PC-9 (cell line): ENCODE measurements at regions not wholly inside any gene's neighbourhood (a gene's known extent, or its start where the extent isn't known, plus 50 kb on each side); places are given as distances from the start of the nearest gene placed in this dataset.

ENCODE experiments used
- BruUV-seq: library from RNA; stranded (reverse); fragments of 400-500 nt; replicated peaks from 2 replicates; lab custom pipeline; 2021; lab: Mats Ljungman, UMichigan
- CTCF ChIA-PET: fragments of 300-600 bp; sonication (Branson Sonifier 250); formaldehyde crosslinking; loops from one replicate; lab custom pipeline; 2022; ENCODE audit warnings: antibody characterized with exemption; lab: Charles Lee
- POLR2A ChIA-PET: fragments of 300-600 bp; sonication (Branson Sonifier 250); formaldehyde crosslinking; loops from one replicate; lab custom pipeline; 2022; ENCODE audit warnings: antibody characterized with exemption; ENCODE audit not compliant: unreplicated experiment; lab: Charles Lee
- DNase-seq, 2 experiments: peaks; one replicate each; pipeline versions ENCODE4 v3.0.0 to v3.0.0-alpha.2; 2015 to 2022; ENCODE audit warnings: mixed read lengths in 1 of 2
- H2AFZ ChIP-seq: fragments of 200-600 bp; sonication (generic); 2 replicates; pipeline ENCODE4 v1.8.1; 2017; ENCODE audit warnings: antibody characterized with exemption
- H3F3A ChIP-seq: fragments of 200-600 bp; sonication (generic); 2 replicates; pipeline ENCODE4 v1.8.1; 2017; ENCODE audit warnings: antibody characterized with exemption, mild to moderate bottlenecking, low read depth; ENCODE audit not compliant: insufficient read depth
- H3K27ac ChIP-seq: fragments of 200-600 bp; sonication (generic); 2 replicates; pipeline ENCODE4 v1.6.1; 2016; ENCODE audit warnings: mixed run types
- H3K27me3 ChIP-seq: fragments of 200-600 bp; sonication (generic); 2 replicates; pipeline ENCODE4 v1.6.1; 2016; ENCODE audit warnings: low read depth, mixed run types; ENCODE audit not compliant: insufficient read depth
- H3K36me3 ChIP-seq: fragments of 200-600 bp; sonication (generic); 2 replicates; pipeline ENCODE4 v1.6.1; 2016; ENCODE audit warnings: low read depth, mixed run types
- H3K4me1 ChIP-seq: fragments of 200-600 bp; sonication (generic); replicated peaks from 2 replicates; pipeline ENCODE4 v1.6.1; 2016; ENCODE audit warnings: mixed run types; ENCODE audit not compliant: insufficient read depth
- H3K4me2 ChIP-seq: fragments of 200-600 bp; sonication (generic); 2 replicates; pipeline ENCODE4 v1.6.1; 2017; ENCODE audit warnings: mixed run types
- H3K4me3 ChIP-seq: fragments of 200-600 bp; sonication (generic); 2 replicates; pipeline ENCODE4 v1.6.1; 2016; ENCODE audit warnings: mixed run types
- H3K79me2 ChIP-seq: fragments of 200-600 bp; sonication (generic); 2 replicates; pipeline ENCODE4 v1.6.1; 2017; ENCODE audit warnings: low read depth, mixed run types
- H3K9me2 ChIP-seq: fragments of 200-600 bp; sonication (generic); 2 replicates; pipeline ENCODE4 v1.8.1; 2017; ENCODE audit warnings: mild to moderate bottlenecking; ENCODE audit not compliant: insufficient read depth
- H3K9me3 ChIP-seq: fragments of 200-600 bp; sonication (generic); 2 replicates; pipeline ENCODE4 v1.8.1; 2016; ENCODE audit warnings: low read depth; ENCODE audit not compliant: insufficient read depth
- H4K20me1 ChIP-seq: fragments of 200-600 bp; sonication (generic); 2 replicates; pipeline ENCODE4 v1.8.1; 2017; ENCODE audit not compliant: insufficient read depth
- CTCF ChIP-seq: fragments of 200-600 bp; sonication (generic); conservative IDR thresholded peaks from 2 replicates; pipeline ENCODE4 v1.6.1; 2017; ENCODE audit warnings: mixed run types, antibody characterized with exemption, mild to moderate bottlenecking, moderate library complexity
- EZH2 ChIP-seq: fragments of 200-600 bp; sonication (generic); IDR thresholded peaks from 2 replicates; pipeline ENCODE4 v1.8.0; 2017; ENCODE audit warnings: antibody characterized with exemption, low read depth
- intact Hi-C: fragments of 100-400 bp; cut with micrococcal nuclease; formaldehyde crosslinking; loops from one replicate; pipeline ENCODE4 v1.10.0; 2022; ENCODE audit not compliant: unreplicated experiment

- Histone ChIP-seq H3K36me3 (no peaks in the 10 kb centered on the region), H3K79me2 (no peaks in the 10 kb centered on the region), H3K4me3 (no peak overlapping the region), H3K27me3 (peaks cover 89% of the 10 kb centered on the region), H4K20me1 (no peaks in the 10 kb centered on the region), H3F3A (no peaks in the 10 kb centered on the region), H3K27ac (no peak overlapping the region), H2AFZ (no peak overlapping the region), H3K9me2 (no peaks in the 10 kb centered on the region), H3K4me2 (no peak overlapping the region), H3K4me1 (peaks cover 7% of the 10 kb centered on the region; the same call in 1 of the 2 replicates), H3K9me3 (no peaks in the 10 kb centered on the region)
- intact Hi-C loops, result no loop called here
- CTCF ChIA-PET, result no interaction called here
- POLR2A ChIA-PET, result no interaction called here
- no peak for DNase-seq
- BruUV-seq, result no TSS peak
- no peak for TF ChIP-seq CTCF
- no peak for TF ChIP-seq EZH2
These were observed 81.1 kb upstream of the SLCO4A1 start for GRCh38 chr20:62561182-62561581.

GRCh38 chr20:62561948-62562347, 80.4 kb upstream of the SLCO4A1 start:
- no peak for DNase-seq
- H3K4me3 ChIP-seq, result no peak overlapping the region
- no peak overlapping the region for H3K4me2 ChIP-seq
- ChIA-PET POLR2A (no interaction called here), CTCF (no interaction called here)
- no TSS peak for BruUV-seq
- intact Hi-C loops, result no loop called here
- H3K79me2 ChIP-seq, result no peaks in the 10 kb centered on the region
- H3K4me1 ChIP-seq, result peaks cover 7% of the 10 kb centered on the region; the same call in 1 of the 2 replicates
- H4K20me1 ChIP-seq, result 0 out of 2 replicates have a peak, but pooled peaks cover 3% of the 10 kb centered on the region
- no peaks in the 10 kb centered on the region for H3K36me3 ChIP-seq
- no peak for TF ChIP-seq EZH2
- TF ChIP-seq CTCF, result no peak
- H3F3A ChIP-seq, result no peaks in the 10 kb centered on the region
- no peaks in the 10 kb centered on the region for H3K9me3 ChIP-seq
- no peak overlapping the region for H3K27ac ChIP-seq
- no peak overlapping the region for H2AFZ ChIP-seq
- H3K27me3 ChIP-seq, result peaks cover 89% of the 10 kb centered on the region
- no peaks in the 10 kb centered on the region for H3K9me2 ChIP-seq

DNA sequence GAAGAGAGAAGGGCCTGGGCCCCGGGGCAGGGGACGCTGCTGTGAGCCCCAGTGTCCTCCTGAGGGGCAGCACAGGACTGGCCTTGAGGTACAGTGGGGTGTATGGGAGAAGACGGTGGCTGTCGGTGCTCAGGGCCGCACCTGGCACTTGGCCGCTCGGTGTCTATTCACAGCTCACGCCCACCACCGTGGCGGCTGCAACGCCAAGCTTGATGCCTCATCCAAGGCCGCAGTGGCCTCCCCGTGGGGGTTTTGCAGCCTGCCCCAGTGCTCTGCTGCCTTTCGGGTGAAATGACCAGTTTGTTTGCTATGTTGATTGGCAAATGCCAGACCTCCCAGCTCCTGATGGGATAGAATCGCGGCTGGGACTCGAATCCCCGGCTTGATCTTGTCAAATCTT, 79.5 kb upstream of the SLCO4A1 start:
- no TSS peak for BruUV-seq
- no peak overlapping the region for H2AFZ ChIP-seq
- 0 out of 2 replicates have a peak, but pooled peaks cover 3% of the 10 kb centered on the region for H4K20me1 ChIP-seq
- intact Hi-C loops, result no loop called here
- no peaks in the 10 kb centered on the region for H3K79me2 ChIP-seq
- no peak overlapping the region for H3K4me2 ChIP-seq
- TF ChIP-seq CTCF (no peak), EZH2 (no peak)
- H3K4me3 ChIP-seq, result no peak overlapping the region
- no peaks in the 10 kb centered on the region for H3K4me1 ChIP-seq
- no peaks in the 10 kb centered on the region for H3K36me3 ChIP-seq
- H3F3A ChIP-seq, result no peaks in the 10 kb centered on the region
- H3K9me2 ChIP-seq, result no peaks in the 10 kb centered on the region
- no peak overlapping the region for H3K27ac ChIP-seq
- POLR2A ChIA-PET, result no interaction called here
- no peaks in the 10 kb centered on the region for H3K9me3 ChIP-seq
- peaks cover 91% of the 10 kb centered on the region for H3K27me3 ChIP-seq
- no peak for DNase-seq
- CTCF ChIA-PET, result interaction anchor here (0.6 kb wide), 1 partner anchor 9 kb away, joined by 6 read pairs; no protein-coding TSS in a partner anchor
